Astrocyte of the spinal cord (primary cell): ENCODE measurements at regions not wholly inside any gene's neighbourhood (a gene's known extent, or its start where the extent isn't known, plus 50 kb on each side); places are given as distances from the start of the nearest gene placed in this dataset.

Experiments used
- DNase-seq: peaks from one replicate; pipeline ENCODE4 v3.0.0; 2011; ENCODE audit warnings: low read depth, low spot score
- H3K4me3 ChIP-seq: 2 replicates; pipeline ENCODE4 v1.5.1; 2011; ENCODE audit warnings: low read depth, mild to moderate bottlenecking, low read length, moderate library complexity
- CTCF ChIP-seq: IDR thresholded peaks from 2 replicates; pipeline ENCODE4 v1.5.1; 2012; ENCODE audit warnings: low read depth, mild to moderate bottlenecking, low read length, inconsistent platforms
- in situ Hi-C: cut with HindIII; loops from 2 replicates; pipeline ENCODE4 v1.10.0; 2017; ENCODE audit warnings: low sequenced_read_pairs

GRCh38 chr3:41001556-41001955 lies 197.7 kb upstream of the CTNNB1 start:
- no peak for DNase-seq
- in situ Hi-C loops, result no loop called here
- no peak overlapping the region for H3K4me3 ChIP-seq
- no peak for TF ChIP-seq CTCF

GRCh38 chr3:41002104-41002503 lies 197.2 kb upstream of the CTNNB1 start:
- H3K4me3 ChIP-seq, result no peak overlapping the region
- in situ Hi-C loops, result no loop called here
- no peak for TF ChIP-seq CTCF
- DNase-seq, result no peak

GRCh38 chr3:41007399-41007798 lies 191.9 kb upstream of the CTNNB1 start:
- in situ Hi-C loops, result no loop called here
- no peak for TF ChIP-seq CTCF
- no peak for DNase-seq
- no peak overlapping the region for H3K4me3 ChIP-seq

GRCh38 chr3:41011854-41012253 lies 187.5 kb upstream of the CTNNB1 start:
- in situ Hi-C loops, result no loop called here
- no peak overlapping the region for H3K4me3 ChIP-seq
- no peak for DNase-seq
- no peak for TF ChIP-seq CTCF

GRCh38 chr3:41018855-41019254 lies 180.4 kb upstream of the CTNNB1 start:
- no peak for TF ChIP-seq CTCF
- no peak overlapping the region for H3K4me3 ChIP-seq
- in situ Hi-C loops, result no loop called here
- DNase-seq, result no peak

- in situ Hi-C loops, result no loop called here
- no peak overlapping the region for H3K4me3 ChIP-seq
- no peak for DNase-seq
- TF ChIP-seq CTCF, result no peak
Observed at GRCh38 chr3:41024031-41024836, 175.1 kb upstream of the CTNNB1 start.
